SK-N-SH treated with all-trans-retinoic acid at 6 μM for 48 hours (cell line): ENCODE measurements at regions not wholly inside any gene's neighbourhood (a gene's known extent, or its start where the extent isn't known, plus 50 kb on each side); places are given as distances from the start of the nearest gene placed in this dataset.

Experiments
- ATAC-seq: fragments of 200-7000 bp; cut with Tn5 transposase; 3 replicates; pipeline ENCODE4 v1.9.1; 2020; ENCODE audit warnings: mild to moderate bottlenecking, moderate library complexity
- ARNTL ChIP-seq: fragments of 450-650 bp; formaldehyde crosslinking; IDR thresholded peaks from 2 replicates; pipeline ENCODE4 v1.5.0; 2020; ENCODE audit warnings: low read depth, mild to moderate bottlenecking, moderate library complexity, borderline replicate concordance
- BACH2 ChIP-seq: fragments of 250-450 bp; sonication (Bioruptor Pico); IDR thresholded peaks from 2 replicates; pipeline ENCODE4 v1.9.0; 2021; ENCODE audit warnings: mild to moderate bottlenecking, borderline replicate concordance
- CREB5 ChIP-seq: fragments of 250-450 bp; sonication (Bioruptor Pico); IDR thresholded peaks from 2 replicates; pipeline ENCODE4 v1.5.1; 2020; ENCODE audit warnings: low read depth, mild to moderate bottlenecking, moderate library complexity
- CSDC2 ChIP-seq: fragments of 250-450 bp; sonication (Bioruptor Pico); IDR thresholded peaks from 2 replicates; pipeline ENCODE4 v1.5.0; 2020; ENCODE audit warnings: mild to moderate bottlenecking, moderate library complexity
- ESRRG ChIP-seq: fragments of 250-450 bp; sonication (Bioruptor Pico); IDR thresholded peaks from 2 replicates; pipeline ENCODE4 v1.6.1; 2021; ENCODE audit warnings: mild to moderate bottlenecking
- GLIS3 ChIP-seq: fragments of 250-450 bp; sonication (Bioruptor Pico); IDR thresholded peaks from 2 replicates; pipeline ENCODE4 v1.5.0; 2020; ENCODE audit warnings: mild to moderate bottlenecking, moderate library complexity
- ISL1 ChIP-seq: fragments of 250-450 bp; sonication (Bioruptor Pico); IDR thresholded peaks from 2 replicates; pipeline ENCODE4 v2.1.2; 2022; ENCODE audit warnings: mild to moderate bottlenecking, moderate library complexity
- OSR1 ChIP-seq: fragments of 250-450 bp; sonication (Bioruptor Pico); IDR thresholded peaks from 2 replicates; pipeline ENCODE4 v1.8.0; 2022; ENCODE audit warnings: moderate library complexity, mild to moderate bottlenecking, inconsistent platforms
- PPARA ChIP-seq: fragments of 250-450 bp; sonication (Bioruptor Pico); IDR thresholded peaks from 2 replicates; pipeline ENCODE4 v1.5.0; 2020; ENCODE audit warnings: mild to moderate bottlenecking, borderline replicate concordance
- RARB ChIP-seq: fragments of 250-450 bp; sonication (Bioruptor Pico); IDR thresholded peaks from 2 replicates; pipeline ENCODE4 v1.8.0; 2021; ENCODE audit warnings: mild to moderate bottlenecking, moderate library complexity
- SNAI2 ChIP-seq: fragments of 250-450 bp; sonication (Bioruptor Pico); IDR thresholded peaks from 2 replicates; pipeline ENCODE4 v1.5.0; 2020; ENCODE audit warnings: mild to moderate bottlenecking, moderate library complexity
- TCF4 ChIP-seq: fragments of 250-450 bp; sonication (Bioruptor Pico); IDR thresholded peaks from 2 replicates; pipeline ENCODE4 v1.8.0; 2021; ENCODE audit warnings: mild to moderate bottlenecking, moderate library complexity, borderline replicate concordance
- TOX ChIP-seq: fragments of 250-450 bp; sonication (Bioruptor Pico); IDR thresholded peaks from 2 replicates; pipeline ENCODE4 v1.8.0; 2021; ENCODE audit warnings: mild to moderate bottlenecking, moderate library complexity, borderline replicate concordance
- ZFP3 ChIP-seq: fragments of 250-450 bp; sonication (Bioruptor Pico); IDR thresholded peaks from 2 replicates; pipeline ENCODE4 v1.5.0; 2020; ENCODE audit warnings: mild to moderate bottlenecking, moderate library complexity
- ZFP30 ChIP-seq: fragments of 450-650 bp; formaldehyde crosslinking; IDR thresholded peaks from 2 replicates; pipeline ENCODE4 v1.5.0; 2022; ENCODE audit warnings: mild to moderate bottlenecking, moderate library complexity
- ZNF565 ChIP-seq: fragments of 450-650 bp; formaldehyde crosslinking; conservative IDR thresholded peaks from 2 replicates; pipeline ENCODE4 v1.5.0; 2020; ENCODE audit warnings: low read depth, mild to moderate bottlenecking, moderate library complexity
- ZNF8 ChIP-seq: fragments of 450-650 bp; formaldehyde crosslinking; IDR thresholded peaks from 2 replicates; pipeline ENCODE4 v1.5.0; 2020; ENCODE audit warnings: mild to moderate bottlenecking, moderate library complexity
- TF ChIP-seq, protein P1 (sequence below): fragments of 250-450 bp; sonication (Bioruptor Pico); IDR thresholded peaks from 2 replicates; pipeline ENCODE4 v1.5.1; 2021; ENCODE audit warnings: mild to moderate bottlenecking, moderate library complexity
- TF ChIP-seq, protein P2 (sequence below): fragments of 250-450 bp; sonication (Bioruptor Pico); IDR thresholded peaks from 2 replicates; pipeline ENCODE4 v1.8.0; 2020; ENCODE audit warnings: mild to moderate bottlenecking, moderate library complexity, borderline replicate concordance
- TF ChIP-seq, protein P3 (sequence below): fragments of 250-450 bp; sonication (Bioruptor Pico); IDR thresholded peaks from 2 replicates; pipeline ENCODE4 v1.8.0; 2021; ENCODE audit warnings: low read depth, mild to moderate bottlenecking, moderate library complexity, borderline replicate concordance

DNA sequence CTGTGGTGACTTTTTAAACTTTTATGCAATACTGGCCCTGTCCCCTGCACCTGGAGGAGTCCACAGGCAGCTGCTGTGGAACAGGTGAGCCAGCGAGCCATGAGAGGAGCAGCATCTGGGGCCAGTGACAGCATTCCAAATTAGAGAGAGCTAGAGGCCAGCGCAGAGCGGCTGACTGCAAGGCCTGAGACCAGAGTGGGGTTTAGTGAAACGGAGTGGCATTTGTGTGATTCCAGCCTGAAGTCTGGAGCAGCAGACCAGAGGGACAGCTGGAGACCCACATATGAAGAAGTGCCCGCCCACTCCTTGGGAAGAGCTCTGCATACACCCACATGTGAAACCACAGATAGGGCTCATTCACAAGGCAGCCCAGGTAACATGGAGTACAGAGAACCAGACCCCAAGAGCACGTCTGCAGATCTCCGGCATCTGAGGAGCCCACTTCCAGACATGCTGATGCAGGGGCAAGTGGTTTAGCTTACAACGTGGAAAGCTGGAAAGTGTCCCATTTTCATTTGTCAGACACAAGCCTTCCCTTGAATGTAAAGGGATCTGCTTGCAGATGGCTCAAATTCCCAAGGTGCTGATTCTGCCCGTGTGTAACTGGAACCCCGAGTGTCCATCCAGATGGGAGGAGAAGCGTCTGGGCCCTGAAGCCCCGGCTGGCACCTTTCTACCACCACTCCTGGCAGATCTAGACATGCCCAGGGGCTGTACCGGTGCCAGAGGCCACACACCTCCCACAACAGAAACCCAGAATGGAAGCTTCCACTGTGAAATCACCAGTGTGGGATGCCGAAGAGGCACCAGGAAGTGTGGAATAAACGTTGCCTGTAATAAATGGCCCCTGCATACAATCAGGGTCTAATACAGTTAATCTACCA, 256.0 kb upstream of the TCERG1L start:
- no peak for ATAC-seq
- TF ChIP-seq ESRRG (CRISPR knock-in tag) (no peak), RARB (no peak), BACH2 (CRISPR knock-in tag) (no peak)

DNA sequence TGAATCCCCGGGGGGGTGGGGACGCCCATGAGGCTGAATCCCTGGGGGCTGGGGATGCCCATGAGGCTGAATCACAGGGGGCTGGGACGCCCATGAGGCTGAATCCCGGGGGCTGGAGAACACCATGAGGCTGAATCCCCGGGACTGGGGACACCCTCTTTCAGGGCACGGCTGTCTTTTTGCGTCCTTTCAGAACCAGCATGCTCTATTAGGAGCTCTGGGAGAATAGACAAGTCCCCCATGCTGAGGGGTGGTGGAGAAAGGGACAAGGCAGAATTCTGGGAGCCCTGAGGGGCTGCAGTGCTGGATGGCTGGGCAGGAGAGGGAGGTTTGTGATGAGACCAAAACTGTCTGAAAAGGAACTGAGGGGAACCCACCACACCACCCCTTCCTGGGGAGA, 257.3 kb upstream of the TCERG1L start:
- ATAC-seq, result no peak
- TF ChIP-seq ZFP3 (CRISPR knock-in tag) (no peak), SNAI2 (CRISPR knock-in tag) (no peak), CSDC2 (CRISPR knock-in tag) (no peak), TCF4 (CRISPR knock-in tag) (no peak), OSR1 (no peak), RARB (no peak), ARNTL (no peak)
- TF ChIP-seq, protein P1, sequence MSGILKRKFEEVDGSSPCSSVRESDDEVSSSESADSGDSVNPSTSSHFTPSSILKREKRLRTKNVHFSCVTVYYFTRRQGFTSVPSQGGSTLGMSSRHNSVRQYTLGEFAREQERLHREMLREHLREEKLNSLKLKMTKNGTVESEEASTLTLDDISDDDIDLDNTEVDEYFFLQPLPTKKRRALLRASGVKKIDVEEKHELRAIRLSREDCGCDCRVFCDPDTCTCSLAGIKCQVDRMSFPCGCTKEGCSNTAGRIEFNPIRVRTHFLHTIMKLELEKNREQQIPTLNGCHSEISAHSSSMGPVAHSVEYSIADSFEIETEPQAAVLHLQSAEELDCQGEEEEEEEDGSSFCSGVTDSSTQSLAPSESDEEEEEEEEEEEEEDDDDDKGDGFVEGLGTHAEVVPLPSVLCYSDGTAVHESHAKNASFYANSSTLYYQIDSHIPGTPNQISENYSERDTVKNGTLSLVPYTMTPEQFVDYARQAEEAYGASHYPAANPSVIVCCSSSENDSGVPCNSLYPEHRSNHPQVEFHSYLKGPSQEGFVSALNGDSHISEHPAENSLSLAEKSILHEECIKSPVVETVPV, result no peak

GRCh38 chr10:131569851-131570715, 258.6 kb upstream of the TCERG1L start:
- ATAC-seq, result no peak
- TF ChIP-seq OSR1 (no peak), PPARA (no peak), TOX (CRISPR knock-in tag) (no peak)

GRCh38 chr10:131570716-131571307, 259.3 kb upstream of the TCERG1L start:
- TF ChIP-seq ZFP3 (CRISPR knock-in tag) (no peak), OSR1 (no peak), PPARA (no peak), SNAI2 (CRISPR knock-in tag) (no peak), CREB5 (no peak), BACH2 (CRISPR knock-in tag) (no peak), ZFP30 (CRISPR knock-in tag) (no peak), ESRRG (CRISPR knock-in tag) (no peak), GLIS3 (CRISPR knock-in tag) (no peak), ISL1 (CRISPR knock-in tag) (no peak), CSDC2 (CRISPR knock-in tag) (no peak)
- TF ChIP-seq, protein P1, result no peak
- TF ChIP-seq, protein P2, sequence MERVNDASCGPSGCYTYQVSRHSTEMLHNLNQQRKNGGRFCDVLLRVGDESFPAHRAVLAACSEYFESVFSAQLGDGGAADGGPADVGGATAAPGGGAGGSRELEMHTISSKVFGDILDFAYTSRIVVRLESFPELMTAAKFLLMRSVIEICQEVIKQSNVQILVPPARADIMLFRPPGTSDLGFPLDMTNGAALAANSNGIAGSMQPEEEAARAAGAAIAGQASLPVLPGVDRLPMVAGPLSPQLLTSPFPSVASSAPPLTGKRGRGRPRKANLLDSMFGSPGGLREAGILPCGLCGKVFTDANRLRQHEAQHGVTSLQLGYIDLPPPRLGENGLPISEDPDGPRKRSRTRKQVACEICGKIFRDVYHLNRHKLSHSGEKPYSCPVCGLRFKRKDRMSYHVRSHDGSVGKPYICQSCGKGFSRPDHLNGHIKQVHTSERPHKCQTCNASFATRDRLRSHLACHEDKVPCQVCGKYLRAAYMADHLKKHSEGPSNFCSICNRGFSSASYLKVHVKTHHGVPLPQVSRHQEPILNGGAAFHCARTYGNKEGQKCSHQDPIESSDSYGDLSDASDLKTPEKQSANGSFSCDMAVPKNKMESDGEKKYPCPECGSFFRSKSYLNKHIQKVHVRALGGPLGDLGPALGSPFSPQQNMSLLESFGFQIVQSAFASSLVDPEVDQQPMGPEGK, result no peak
- ATAC-seq, result no peak

DNA sequence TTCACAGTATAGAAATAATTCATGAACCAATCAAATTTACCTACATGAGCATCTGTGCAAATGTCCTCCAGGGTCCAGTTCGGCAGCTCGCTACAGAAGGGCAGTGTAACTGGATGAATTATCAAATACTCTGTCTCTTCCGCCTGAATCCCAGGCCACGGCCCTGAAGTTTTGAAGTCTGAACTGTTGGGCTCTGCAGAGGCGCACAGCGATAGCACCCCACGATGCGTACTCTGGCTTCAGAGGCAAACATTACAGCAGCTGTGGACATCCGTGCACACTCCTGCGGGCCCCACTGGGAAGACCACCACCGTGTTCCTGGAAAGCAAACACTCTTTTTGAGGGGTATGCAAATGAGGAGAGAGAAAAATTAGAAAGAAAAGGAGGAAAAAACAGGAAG, 259.8 kb upstream of the TCERG1L start:
- ATAC-seq, result no peak
- TF ChIP-seq, protein P2, result no peak
- no peak for TF ChIP-seq TOX (CRISPR knock-in tag)
- no peak for TF ChIP-seq ZNF8 (CRISPR knock-in tag)
- TF ChIP-seq ISL1 (CRISPR knock-in tag), result no peak
- no peak for TF ChIP-seq ARNTL
- TF ChIP-seq SNAI2 (CRISPR knock-in tag), result no peak
- TF ChIP-seq PPARA, result no peak
- no peak for TF ChIP-seq RARB
- TF ChIP-seq, protein P3, sequence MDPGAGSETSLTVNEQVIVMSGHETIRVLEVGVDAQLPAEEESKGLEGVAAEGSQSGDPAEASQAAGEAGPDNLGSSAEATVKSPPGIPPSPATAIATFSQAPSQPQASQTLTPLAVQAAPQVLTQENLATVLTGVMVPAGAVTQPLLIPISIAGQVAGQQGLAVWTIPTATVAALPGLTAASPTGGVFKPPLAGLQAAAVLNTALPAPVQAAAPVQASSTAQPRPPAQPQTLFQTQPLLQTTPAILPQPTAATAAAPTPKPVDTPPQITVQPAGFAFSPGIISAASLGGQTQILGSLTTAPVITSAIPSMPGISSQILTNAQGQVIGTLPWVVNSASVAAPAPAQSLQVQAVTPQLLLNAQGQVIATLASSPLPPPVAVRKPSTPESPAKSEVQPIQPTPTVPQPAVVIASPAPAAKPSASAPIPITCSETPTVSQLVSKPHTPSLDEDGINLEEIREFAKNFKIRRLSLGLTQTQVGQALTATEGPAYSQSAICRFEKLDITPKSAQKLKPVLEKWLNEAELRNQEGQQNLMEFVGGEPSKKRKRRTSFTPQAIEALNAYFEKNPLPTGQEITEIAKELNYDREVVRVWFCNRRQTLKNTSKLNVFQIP, result no peak
- no peak for TF ChIP-seq BACH2 (CRISPR knock-in tag)
- TF ChIP-seq ZNF565 (CRISPR knock-in tag), result no peak
